ENCODE measurements at regions not wholly inside any gene's neighbourhood (a gene's known extent, or its start where the extent isn't known, plus 50 kb on each side); places are given as distances from the start of the nearest gene placed in this dataset.

- ChIA-PET CTCF (no interaction called here), POLR2A (no interaction called here)
- H3K4me1 ChIP-seq (ENCODE audit: control insufficient read depth, insufficient read depth, low read length), result no peaks in the 10 kb centered on the region
These were observed 1085.3 kb upstream of the CNTNAP5 start for GRCh38 chr2:122939796-122940195.

DNA sequence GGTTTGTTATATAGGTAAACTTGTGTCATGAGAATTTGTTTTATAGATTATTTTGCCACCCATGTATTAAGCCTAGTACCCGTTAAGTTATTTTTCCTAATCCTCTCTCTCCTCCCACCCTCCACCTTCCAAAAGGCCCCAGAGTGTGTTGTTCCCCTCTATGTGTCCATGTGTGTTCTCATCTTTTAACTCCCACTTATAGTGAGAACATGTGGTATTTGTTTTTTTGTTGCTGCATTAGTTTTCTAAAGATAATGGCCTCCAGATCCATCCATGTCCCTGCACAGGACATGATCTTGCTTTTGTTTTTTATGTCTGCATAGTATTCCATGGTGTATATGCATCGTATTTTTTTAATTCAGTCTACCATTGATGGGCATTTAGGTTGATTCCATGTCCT lies 1075.6 kb upstream of the CNTNAP5 start:
- TF ChIP-seq, protein P1, sequence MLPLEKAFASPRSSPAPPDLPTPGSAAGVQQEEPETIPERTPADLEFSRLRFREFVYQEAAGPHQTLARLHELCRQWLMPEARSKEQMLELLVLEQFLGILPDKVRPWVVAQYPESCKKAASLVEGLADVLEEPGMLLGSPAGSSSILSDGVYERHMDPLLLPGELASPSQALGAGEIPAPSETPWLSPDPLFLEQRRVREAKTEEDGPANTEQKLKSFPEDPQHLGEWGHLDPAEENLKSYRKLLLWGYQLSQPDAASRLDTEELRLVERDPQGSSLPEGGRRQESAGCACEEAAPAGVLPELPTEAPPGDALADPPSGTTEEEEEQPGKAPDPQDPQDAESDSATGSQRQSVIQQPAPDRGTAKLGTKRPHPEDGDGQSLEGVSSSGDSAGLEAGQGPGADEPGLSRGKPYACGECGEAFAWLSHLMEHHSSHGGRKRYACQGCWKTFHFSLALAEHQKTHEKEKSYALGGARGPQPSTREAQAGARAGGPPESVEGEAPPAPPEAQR (tag by site-specific recombination; IDR thresholded peaks at IDR 0.05), result no peak
- no peak for TF ChIP-seq ZNF561 (tag by site-specific recombination; IDR thresholded peaks at IDR 0.05; ENCODE audit: borderline replicate concordance)
- TF ChIP-seq SCRT2 (tag by site-specific recombination; IDR thresholded peaks at IDR 0.05), result no peak
- TF ChIP-seq ZFP3 (tag by site-specific recombination; IDR thresholded peaks at IDR 0.05; ENCODE audit: low read depth), result no peak
- no peak for TF ChIP-seq ZNF610 (tag by site-specific recombination; IDR thresholded peaks at IDR 0.05; ENCODE audit: borderline replicate concordance)
- TF ChIP-seq, protein P2, sequence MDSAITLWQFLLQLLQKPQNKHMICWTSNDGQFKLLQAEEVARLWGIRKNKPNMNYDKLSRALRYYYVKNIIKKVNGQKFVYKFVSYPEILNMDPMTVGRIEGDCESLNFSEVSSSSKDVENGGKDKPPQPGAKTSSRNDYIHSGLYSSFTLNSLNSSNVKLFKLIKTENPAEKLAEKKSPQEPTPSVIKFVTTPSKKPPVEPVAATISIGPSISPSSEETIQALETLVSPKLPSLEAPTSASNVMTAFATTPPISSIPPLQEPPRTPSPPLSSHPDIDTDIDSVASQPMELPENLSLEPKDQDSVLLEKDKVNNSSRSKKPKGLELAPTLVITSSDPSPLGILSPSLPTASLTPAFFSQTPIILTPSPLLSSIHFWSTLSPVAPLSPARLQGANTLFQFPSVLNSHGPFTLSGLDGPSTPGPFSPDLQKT (IDR thresholded peaks at IDR 0.05; ENCODE audit: borderline replicate concordance, low read depth, low read length), result no peak
- CTCF ChIA-PET, result no interaction called here
- POLR2A ChIA-PET, result no interaction called here

More at GRCh38 chr2:122939796-122940195, 1085.3 kb upstream of the CNTNAP5 start:
- H3K27ac ChIP-seq (ENCODE audit: extremely low read depth, low read depth, low read length), result no peak overlapping the region
- H3K9me3 ChIP-seq (ENCODE audit: control insufficient read depth, insufficient read depth, low read depth, low read length), result no peaks in the 10 kb centered on the region
- H3K4me3 ChIP-seq (ENCODE audit: low read depth, low read length), result no peak overlapping the region
- TF ChIP-seq ZNF133 (tag by site-specific recombination; IDR thresholded peaks at IDR 0.05) (no peak), ZNF114 (tag by site-specific recombination; IDR thresholded peaks at IDR 0.05) (no peak)
- no peaks in the 10 kb centered on the region for H3K36me3 ChIP-seq (ENCODE audit: control insufficient read depth in 2 of 2, insufficient read depth in 1 of 2, low read length in 2 of 2)

DNA sequence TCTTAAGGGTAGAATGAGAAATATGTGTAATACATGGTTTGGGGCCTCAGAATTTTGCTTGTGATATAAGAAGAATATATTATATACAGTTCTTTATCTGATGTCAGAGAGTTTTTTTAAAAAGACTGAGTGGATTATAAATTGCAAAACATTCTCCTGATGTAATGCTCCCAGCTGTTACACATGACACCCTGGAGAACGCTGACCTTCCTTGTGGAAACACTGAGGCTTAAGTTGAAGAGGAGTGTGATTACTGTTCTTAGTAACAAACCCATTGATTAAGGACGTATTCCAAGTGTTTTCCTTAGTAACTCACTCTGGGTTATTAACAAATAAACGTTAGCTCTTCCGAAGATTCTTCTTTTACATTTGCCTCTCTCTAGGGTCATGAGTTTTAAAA lies 1069.3 kb upstream of the CNTNAP5 start:
- Histone ChIP-seq H3K4me1 (ENCODE audit: control insufficient read depth, insufficient read depth, low read length) (no peaks in the 10 kb centered on the region), H3K4me3 (ENCODE audit: low read depth, low read length) (no peak overlapping the region), H3K36me3 (ENCODE audit: control insufficient read depth in 2 of 2, insufficient read depth in 1 of 2, low read length in 2 of 2) (no peaks in the 10 kb centered on the region), H3K9me3 (ENCODE audit: control insufficient read depth, insufficient read depth, low read depth, low read length) (no peaks in the 10 kb centered on the region), H3K27ac (ENCODE audit: extremely low read depth, low read depth, low read length) (no peak overlapping the region)
- CTCF ChIA-PET, result no interaction called here
- TF ChIP-seq ZNF791 (tag by site-specific recombination; IDR thresholded peaks at IDR 0.05) (no peak), ZXDB (tag by site-specific recombination; IDR thresholded peaks at IDR 0.05) (no peak), ZNF324 (tag by site-specific recombination; IDR thresholded peaks at IDR 0.05) (no peak), ZNF501 (tag by site-specific recombination; IDR thresholded peaks at IDR 0.05) (no peak), ZNF837 (tag by site-specific recombination; IDR thresholded peaks at IDR 0.05) (no peak), TSHZ1 (tag by site-specific recombination; IDR thresholded peaks at IDR 0.05; ENCODE audit: borderline replicate concordance) (no peak), ZNF677 (tag by site-specific recombination; IDR thresholded peaks at IDR 0.05) (no peak), ZNF449 (tag by site-specific recombination; IDR thresholded peaks at IDR 0.05) (no peak), ZFP41 (tag by site-specific recombination; IDR thresholded peaks at IDR 0.05; ENCODE audit: borderline replicate concordance) (no peak)
- TF ChIP-seq, protein P3, sequence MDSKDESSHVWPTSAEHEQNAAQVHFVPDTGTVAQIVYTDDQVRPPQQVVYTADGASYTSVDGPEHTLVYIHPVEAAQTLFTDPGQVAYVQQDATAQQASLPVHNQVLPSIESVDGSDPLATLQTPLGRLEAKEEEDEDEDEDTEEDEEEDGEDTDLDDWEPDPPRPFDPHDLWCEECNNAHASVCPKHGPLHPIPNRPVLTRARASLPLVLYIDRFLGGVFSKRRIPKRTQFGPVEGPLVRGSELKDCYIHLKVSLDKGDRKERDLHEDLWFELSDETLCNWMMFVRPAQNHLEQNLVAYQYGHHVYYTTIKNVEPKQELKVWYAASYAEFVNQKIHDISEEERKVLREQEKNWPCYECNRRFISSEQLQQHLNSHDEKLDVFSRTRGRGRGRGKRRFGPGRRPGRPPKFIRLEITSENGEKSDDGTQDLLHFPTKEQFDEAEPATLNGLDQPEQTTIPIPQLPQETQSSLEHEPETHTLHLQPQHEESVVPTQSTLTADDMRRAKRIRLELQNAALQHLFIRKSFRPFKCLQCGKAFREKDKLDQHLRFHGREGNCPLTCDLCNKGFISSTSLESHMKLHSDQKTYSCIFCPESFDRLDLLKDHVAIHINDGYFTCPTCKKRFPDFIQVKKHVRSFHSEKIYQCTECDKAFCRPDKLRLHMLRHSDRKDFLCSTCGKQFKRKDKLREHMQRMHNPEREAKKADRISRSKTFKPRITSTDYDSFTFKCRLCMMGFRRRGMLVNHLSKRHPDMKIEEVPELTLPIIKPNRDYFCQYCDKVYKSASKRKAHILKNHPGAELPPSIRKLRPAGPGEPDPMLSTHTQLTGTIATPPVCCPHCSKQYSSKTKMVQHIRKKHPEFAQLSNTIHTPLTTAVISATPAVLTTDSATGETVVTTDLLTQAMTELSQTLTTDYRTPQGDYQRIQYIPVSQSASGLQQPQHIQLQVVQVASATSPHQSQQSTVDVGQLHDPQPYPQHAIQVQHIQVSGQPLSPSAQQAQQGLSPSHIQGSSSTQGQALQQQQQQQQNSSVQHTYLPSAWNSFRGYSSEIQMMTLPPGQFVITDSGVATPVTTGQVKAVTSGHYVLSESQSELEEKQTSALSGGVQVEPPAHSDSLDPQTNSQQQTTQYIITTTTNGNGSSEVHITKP (tag by site-specific recombination; IDR thresholded peaks at IDR 0.05), result no peak
- POLR2A ChIA-PET, result no interaction called here

More for the DNA sequence above, 1075.6 kb upstream of the CNTNAP5 start:
- Histone ChIP-seq H3K27ac (ENCODE audit: extremely low read depth, low read depth, low read length) (no peak overlapping the region), H3K9me3 (ENCODE audit: control insufficient read depth, insufficient read depth, low read depth, low read length) (no peaks in the 10 kb centered on the region), H3K4me1 (ENCODE audit: control insufficient read depth, insufficient read depth, low read length) (no peaks in the 10 kb centered on the region), H3K36me3 (ENCODE audit: control insufficient read depth in 2 of 2, insufficient read depth in 1 of 2, low read length in 2 of 2) (no peaks in the 10 kb centered on the region), H3K4me3 (ENCODE audit: low read depth, low read length) (no peak overlapping the region)
